H9 (cell line): ENCODE measurements at regions not wholly inside any gene's neighbourhood (a gene's known extent, or its start where the extent isn't known, plus 50 kb on each side); places are given as distances from the start of the nearest gene placed in this dataset.

Experiments used
- DNase-seq: peaks from one replicate; pipeline ENCODE4 v3.0.0-alpha.2; 2017
- H2AFZ ChIP-seq: one replicate; pipeline ENCODE4 v1.6.1; 2013; ENCODE audit warnings: mild to moderate bottlenecking, low read length, control low read depth, moderate library complexity
- H2AK5ac ChIP-seq: 2 replicates; pipeline ENCODE4 v1.6.1; 2013; ENCODE audit warnings: low read length, control low read depth, mixed read lengths; ENCODE audit not compliant: insufficient read length
- H2BK120ac ChIP-seq: one replicate; pipeline ENCODE4 v1.6.1; 2013; ENCODE audit warnings: low read depth, mild to moderate bottlenecking, low read length, control low read depth, inconsistent platforms; ENCODE audit not compliant: poor library complexity, severe bottlenecking
- H2BK12ac ChIP-seq: 2 replicates; pipeline ENCODE4 v1.6.1; 2013; ENCODE audit warnings: low read length, control low read depth, mixed read lengths, low read depth; ENCODE audit not compliant: insufficient read length
- H2BK15ac ChIP-seq: 2 replicates; pipeline ENCODE4 v1.6.1; 2013; ENCODE audit warnings: low read depth, low read length, control low read depth
- H2BK20ac ChIP-seq: one replicate; pipeline ENCODE4 v1.6.1; 2013; ENCODE audit warnings: low read depth, mild to moderate bottlenecking, low read length, control low read depth, inconsistent platforms; ENCODE audit not compliant: poor library complexity, severe bottlenecking
- H2BK5ac ChIP-seq: 2 replicates; pipeline ENCODE4 v1.6.1; 2013; ENCODE audit warnings: low read length, control low read depth, mixed read lengths; ENCODE audit not compliant: insufficient read length
- H3K14ac ChIP-seq: 2 replicates; pipeline ENCODE4 v1.6.1; 2013; ENCODE audit warnings: low read length, control low read depth; ENCODE audit not compliant: insufficient read depth
- H3K18ac ChIP-seq: 2 replicates; pipeline ENCODE4 v1.6.1; 2013; ENCODE audit warnings: low read depth, mild to moderate bottlenecking, mixed read lengths, low read length, control low read depth; ENCODE audit not compliant: insufficient read length
- H3K23ac ChIP-seq: 2 replicates; pipeline ENCODE4 v1.6.1; 2013; ENCODE audit warnings: low read length, control low read depth, mixed read lengths, low read depth; ENCODE audit not compliant: insufficient read length
- H3K23me2 ChIP-seq: 2 replicates; pipeline ENCODE4 v1.6.1; 2013; ENCODE audit warnings: low read depth, mild to moderate bottlenecking, mixed read lengths, low read length, control low read depth; ENCODE audit not compliant: insufficient read length, poor library complexity, severe bottlenecking
- H3K27ac ChIP-seq: 2 replicates; pipeline ENCODE4 v1.5.1; 2013; ENCODE audit warnings: low read length, control low read depth, mixed read lengths, low read depth; ENCODE audit not compliant: insufficient read length
- H3K27me3 ChIP-seq: 2 replicates; pipeline ENCODE4 v1.6.1; 2013; ENCODE audit warnings: low read length, control low read depth, inconsistent platforms; ENCODE audit not compliant: insufficient read depth
- H3K4ac ChIP-seq: 2 replicates; pipeline ENCODE4 v1.6.1; 2013; ENCODE audit warnings: low read depth, mild to moderate bottlenecking, control low read depth, inconsistent platforms, low read length, moderate library complexity
- H3K4me1 ChIP-seq: 2 replicates; pipeline ENCODE4 v1.6.1; 2013; ENCODE audit warnings: low read length, control low read depth, inconsistent platforms; ENCODE audit not compliant: insufficient read depth
- H3K4me2 ChIP-seq: 2 replicates; pipeline ENCODE4 v1.6.1; 2013; ENCODE audit warnings: low read length, control low read depth, mixed read lengths; ENCODE audit not compliant: insufficient read length, insufficient read depth
- H3K56ac ChIP-seq: 2 replicates; pipeline ENCODE4 v1.6.1; 2013; ENCODE audit warnings: low read depth, mild to moderate bottlenecking, mixed read lengths, low read length, control low read depth; ENCODE audit not compliant: insufficient read length
- H3K79me1 ChIP-seq: 2 replicates; pipeline ENCODE4 v1.6.1; 2013; ENCODE audit warnings: low read depth, mild to moderate bottlenecking, moderate library complexity, low read length, control low read depth, inconsistent platforms; ENCODE audit not compliant: insufficient read depth, poor library complexity, severe bottlenecking
- H3K79me2 ChIP-seq: 2 replicates; pipeline ENCODE4 v1.6.1; 2013; ENCODE audit warnings: low read length, control low read depth, inconsistent platforms; ENCODE audit not compliant: insufficient read depth
- H3K9ac ChIP-seq: 2 replicates; pipeline ENCODE4 v1.6.1; 2013; ENCODE audit warnings: low read length, control low read depth, mixed read lengths; ENCODE audit not compliant: insufficient read length; ENCODE audit errors: extremely low read depth
- H3K9me3 ChIP-seq: one replicate; pipeline ENCODE4 v1.6.1; 2013; ENCODE audit warnings: low read depth, low read length, inconsistent platforms; ENCODE audit not compliant: control insufficient read depth
- H3T11ph ChIP-seq: one replicate; pipeline ENCODE4 v1.6.1; 2013; ENCODE audit warnings: mild to moderate bottlenecking, low read length, control low read depth, inconsistent platforms
- H4K20me1 ChIP-seq: one replicate; pipeline ENCODE4 v1.6.1; 2013; ENCODE audit not compliant: control insufficient read depth, insufficient read length, insufficient read depth
- H4K5ac ChIP-seq: 2 replicates; pipeline ENCODE4 v1.6.1; 2013; ENCODE audit warnings: low read depth, mild to moderate bottlenecking, mixed read lengths, low read length, control low read depth; ENCODE audit not compliant: insufficient read length
- H4K8ac ChIP-seq: replicated peaks from 2 replicates; pipeline ENCODE4 v1.6.1; 2013; ENCODE audit warnings: low read length, control low read depth, mixed read lengths, low read depth; ENCODE audit not compliant: insufficient read length
- H4K91ac ChIP-seq: 2 replicates; pipeline ENCODE4 v1.6.1; 2013; ENCODE audit warnings: low read depth, mild to moderate bottlenecking, moderate library complexity, mixed read lengths, low read length, control low read depth; ENCODE audit not compliant: insufficient read length
- H3K27ac Mint-ChIP-seq, 3 experiments: 2 replicates in 2 of 3; 3 replicates in 1 of 3; pipeline ENCODE4 v1.8.0; 2020 to 2021; ENCODE audit warnings: mixed read lengths in 3 of 3, mild to moderate bottlenecking in 1 of 3, moderate library complexity in 1 of 3
- H3K27me3 Mint-ChIP-seq: 2 replicates; pipeline ENCODE4 v1.8.0; 2021; ENCODE audit warnings: low read depth, mild to moderate bottlenecking, moderate library complexity, mixed read lengths
- H3K36me3 Mint-ChIP-seq, 3 experiments: 2 replicates in 2 of 3; 3 replicates in 1 of 3; pipeline ENCODE4 v1.8.0; 2020 to 2021; ENCODE audit warnings: low read depth in 3 of 3, mixed read lengths in 3 of 3; ENCODE audit not compliant: insufficient read depth in 1 of 3
- H3K4me1 Mint-ChIP-seq, 2 experiments: 2 replicates each; pipeline ENCODE4 v1.8.0; 2020; ENCODE audit warnings: mixed read lengths in 2 of 2
- H3K4me3 Mint-ChIP-seq, 2 experiments: 2 replicates in 1 of 2; 3 replicates in 1 of 2; pipeline ENCODE4 v1.8.0; 2020 to 2021; ENCODE audit warnings: mild to moderate bottlenecking in 2 of 2, mixed read lengths in 2 of 2, moderate library complexity in 1 of 2
- H3K9me3 Mint-ChIP-seq, 2 experiments: 2 replicates in 1 of 2; 3 replicates in 1 of 2; pipeline ENCODE4 v1.8.0; 2020; ENCODE audit warnings: mild to moderate bottlenecking in 2 of 2, mixed read lengths in 2 of 2, moderate library complexity in 1 of 2
- CTCF ChIP-seq: fragments of 200-600 bp; sonication (generic); conservative IDR thresholded peaks from 3 replicates; pipeline ENCODE4 v1.8.0; 2021; ENCODE audit warnings: antibody characterized with exemption, mild to moderate bottlenecking
- WGBS: extraction: QIAGEN DNeasy Blood & Tissue Kit; methylation state at CpG from one replicate; pipeline ENCODE4 v1.1.7; 2013; ENCODE audit warnings: missing lambda C conversion rate, low lambda C conversion rate, mixed read lengths; ENCODE audit not compliant: insufficient read length; ENCODE audit errors: extremely low coverage; 5-methylcytosine and 5-hydroxymethylcytosine counted together

- no peak overlapping the region for H2BK15ac ChIP-seq
- H3K18ac ChIP-seq, result no peak overlapping the region
- Mint-ChIP-seq H3K36me3 (peaks cover 1 to 8% (median 5%) of the 10 kb centered on the region in 3 experiments; a peak in 4 of 7 replicates), H3K27ac (peak overlapping the region in 1 of 3 experiments; percentile 76; a peak in 1 of 7 replicates), H3K4me1 (peaks cover 16 to 25% of the 10 kb centered on the region in 2 experiments), H3K4me3 (no peak overlapping the region), H3K9me3 (peaks cover 10 to 12% of the 10 kb centered on the region in 2 experiments; a peak in 4 of 5 replicates), H3K27me3 (peaks cover 12% of the 10 kb centered on the region)
- no peaks in the 10 kb centered on the region for H3K79me2 ChIP-seq
- no peak overlapping the region for H3K9ac ChIP-seq
- no peak overlapping the region for H4K8ac ChIP-seq
- no peak for DNase-seq
- no CpG with 5 or more reads among the region's 14 CpGs for WGBS
- no peak overlapping the region for H3K4ac ChIP-seq
- H3K79me1 ChIP-seq, result no peaks in the 10 kb centered on the region
- peaks cover 4% of the 10 kb centered on the region for H3K9me3 ChIP-seq
- TF ChIP-seq CTCF, result no peak
- H4K20me1 ChIP-seq, result no peaks in the 10 kb centered on the region
- H2AFZ ChIP-seq, result no peak overlapping the region
- H2BK5ac ChIP-seq, result no peak overlapping the region
- H3K27me3 ChIP-seq, result no peaks in the 10 kb centered on the region
- no peak overlapping the region for H3K14ac ChIP-seq
- no peak overlapping the region for H3K27ac ChIP-seq
- peaks cover 4% of the 10 kb centered on the region; the same call in 1 of the 2 replicates for H3K4me1 ChIP-seq
- no peak overlapping the region for H4K91ac ChIP-seq
- no peak overlapping the region for H3K23ac ChIP-seq
- no peak overlapping the region for H3K4me2 ChIP-seq
- no peak overlapping the region for H2AK5ac ChIP-seq
- no peak overlapping the region for H3K56ac ChIP-seq
- no peaks in the 10 kb centered on the region for H3K23me2 ChIP-seq
- H3T11ph ChIP-seq, result no peak overlapping the region
- no peak overlapping the region for H4K5ac ChIP-seq
- no peak overlapping the region for H2BK120ac ChIP-seq
- no peak overlapping the region for H2BK12ac ChIP-seq
- no peak overlapping the region for H2BK20ac ChIP-seq
These were observed 317.0 kb upstream of the IRX4 start for GRCh38 chr5:2199697-2200096.
